WTC11 (cell line): ENCODE measurements at regions not wholly inside any gene's neighbourhood (a gene's known extent, or its start where the extent isn't known, plus 50 kb on each side); places are given as distances from the start of the nearest gene placed in this dataset.

Experiments
- ATAC-seq: fragments of 200-7000 bp; cut with Tn5 transposase; 2 replicates; pipeline ENCODE4 v1.10.0; 2021; ENCODE audit warnings: mild to moderate bottlenecking, moderate library complexity
- CTCF ChIA-PET: fragments of 300-600 bp; sonication (Branson Sonifier 250); formaldehyde crosslinking; loops from one replicate; lab custom pipeline; 2021; ENCODE audit warnings: antibody characterized with exemption; lab: Charles Lee
- POLR2A ChIA-PET: fragments of 350-600 bp; sonication (Branson Sonifier 250); formaldehyde crosslinking; loops from one replicate; lab custom pipeline; 2021; ENCODE audit warnings: antibody characterized with exemption; lab: Charles Lee
- DNase-seq: peaks from one replicate; pipeline ENCODE4 v3.0.0; 2021; ENCODE audit warnings: low spot score
- H3K27ac Mint-ChIP-seq: 2 replicates; pipeline ENCODE4 v1.8.0; 2021; ENCODE audit warnings: mixed read lengths
- H3K27me3 Mint-ChIP-seq: 2 replicates; pipeline ENCODE4 v1.8.0; 2021; ENCODE audit warnings: low read depth, mild to moderate bottlenecking, moderate library complexity, mixed read lengths
- H3K36me3 Mint-ChIP-seq: 2 replicates; pipeline ENCODE4 v1.8.0; 2021; ENCODE audit warnings: mixed read lengths
- H3K4me1 Mint-ChIP-seq: 2 replicates; pipeline ENCODE4 v1.8.0; 2022; ENCODE audit warnings: mixed read lengths
- H3K4me3 Mint-ChIP-seq: 2 replicates; pipeline ENCODE4 v1.8.0; 2021; ENCODE audit warnings: mild to moderate bottlenecking, moderate library complexity, mixed read lengths
- H3K9me3 Mint-ChIP-seq: 2 replicates; pipeline ENCODE4 v1.8.0; 2021; ENCODE audit warnings: mixed read lengths
- CREM ChIP-seq: sonication (generic); formaldehyde crosslinking; IDR thresholded peaks from 2 replicates; pipeline ENCODE4 v1.8.1; 2022; ENCODE audit warnings: mild to moderate bottlenecking, missing genetic modification reagents, moderate library complexity
- FOXP1 ChIP-seq: sonication (generic); formaldehyde crosslinking; IDR thresholded peaks from 2 replicates; pipeline ENCODE4 v1.8.0; 2022; ENCODE audit warnings: missing genetic modification reagents, mild to moderate bottlenecking, moderate library complexity, borderline replicate concordance
- GTF2I ChIP-seq: fragments of 250-450 bp; sonication (Bioruptor Pico); conservative IDR thresholded peaks from 2 replicates; pipeline ENCODE4 v1.4.0; 2021; ENCODE audit warnings: mild to moderate bottlenecking
- NR3C1 ChIP-seq: sonication (generic); formaldehyde crosslinking; conservative IDR thresholded peaks from 2 replicates; pipeline ENCODE4 v1.8.1; 2023; ENCODE audit warnings: low read depth, mild to moderate bottlenecking, missing genetic modification reagents
- PRRX2 ChIP-seq: fragments of 250-450 bp; sonication (Bioruptor Pico); IDR thresholded peaks from 2 replicates; pipeline ENCODE4 v1.8.0; 2021; ENCODE audit warnings: mild to moderate bottlenecking
- TEAD4 ChIP-seq: sonication (generic); formaldehyde crosslinking; IDR thresholded peaks from 2 replicates; pipeline ENCODE4 v1.8.0; 2022; ENCODE audit warnings: mild to moderate bottlenecking, missing genetic modification reagents
- ZBTB21 ChIP-seq: sonication (generic); formaldehyde crosslinking; IDR thresholded peaks from 2 replicates; pipeline ENCODE4 v1.8.1; 2023; ENCODE audit warnings: mild to moderate bottlenecking, missing genetic modification reagents, borderline replicate concordance
- ZNF263 ChIP-seq: sonication (generic); formaldehyde crosslinking; IDR thresholded peaks from 2 replicates; pipeline ENCODE4 v1.8.1; 2022; ENCODE audit warnings: low read depth, mild to moderate bottlenecking, moderate library complexity, missing genetic modification reagents
- TF ChIP-seq, protein P1 (sequence below): sonication (generic); formaldehyde crosslinking; IDR thresholded peaks from 2 replicates; pipeline ENCODE4 v1.8.1; 2022; ENCODE audit warnings: low read depth, missing genetic modification reagents, borderline replicate concordance
- TF ChIP-seq, protein P2 (sequence below): sonication (generic); formaldehyde crosslinking; IDR thresholded peaks from 2 replicates; pipeline ENCODE4 v1.8.1; 2022; ENCODE audit warnings: low read depth, mild to moderate bottlenecking, moderate library complexity, missing genetic modification reagents, borderline replicate concordance
- TF ChIP-seq, protein P3 (sequence below): sonication (generic); formaldehyde crosslinking; IDR thresholded peaks from 2 replicates; pipeline ENCODE4 v1.8.1; 2022; ENCODE audit warnings: mild to moderate bottlenecking, missing genetic modification reagents, moderate library complexity, borderline replicate concordance
- TF ChIP-seq, protein P4 (sequence below): sonication (generic); formaldehyde crosslinking; IDR thresholded peaks from 2 replicates; pipeline ENCODE4 v1.8.1; 2022; ENCODE audit warnings: mild to moderate bottlenecking, moderate library complexity, missing genetic modification reagents
- TF ChIP-seq, protein P5 (sequence below): sonication (generic); formaldehyde crosslinking; IDR thresholded peaks from 2 replicates; pipeline ENCODE4 v1.8.0; 2022; ENCODE audit warnings: missing genetic modification reagents
- TF ChIP-seq, protein P6 (sequence below): sonication (generic); formaldehyde crosslinking; IDR thresholded peaks from 2 replicates; pipeline ENCODE4 v1.8.0; 2022; ENCODE audit warnings: mild to moderate bottlenecking, missing genetic modification reagents
- TF ChIP-seq, protein P7 (sequence below): fragments of 250-450 bp; sonication (Bioruptor Pico); IDR thresholded peaks from 2 replicates; pipeline ENCODE4 v2.1.2; 2022; ENCODE audit warnings: mild to moderate bottlenecking, moderate library complexity

DNA sequence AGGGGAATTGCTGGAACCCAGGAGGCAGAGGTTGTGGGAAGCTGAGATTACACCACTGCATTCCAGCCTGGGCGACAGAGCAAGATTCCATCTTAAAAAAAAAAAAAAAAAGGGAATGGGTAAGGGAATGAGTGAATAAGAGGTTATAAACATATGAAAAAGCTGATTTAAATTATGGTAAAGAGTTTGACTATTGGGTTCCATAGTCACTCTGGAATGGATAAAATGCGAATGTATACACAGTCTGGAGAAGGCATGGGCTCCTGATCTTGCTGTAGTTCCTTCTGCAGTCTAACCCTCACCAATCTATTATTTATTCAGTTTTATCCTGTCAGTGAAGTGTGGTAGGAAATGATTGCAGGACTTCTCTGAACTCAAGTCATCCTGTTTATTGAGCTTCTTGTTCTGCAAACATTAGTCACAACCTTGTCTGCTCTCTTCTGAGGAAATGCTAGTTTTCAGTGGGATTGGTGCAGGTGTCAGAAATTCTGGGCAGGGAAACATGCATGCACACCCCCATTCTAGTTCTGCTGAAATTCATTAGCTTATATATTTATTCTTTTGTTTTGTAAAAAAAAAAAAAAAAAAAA, 190.9 kb upstream of the CFAP20DC start:
- Mint-ChIP-seq H3K4me1 (peaks cover 6% of the 10 kb centered on the region), H3K9me3 (peaks cover 15% of the 10 kb centered on the region), H3K4me3 (no peak overlapping the region), H3K27ac (no peak overlapping the region), H3K36me3 (no peaks in the 10 kb centered on the region), H3K27me3 (no peaks in the 10 kb centered on the region)
- no peak for DNase-seq
- CTCF ChIA-PET: no interaction called here
- POLR2A ChIA-PET: interaction anchor here (0.6 kb wide), 1 partner anchor 1236 kb away, joined by 3 read pairs; no protein-coding TSS in a partner anchor
- ATAC-seq: no peak
- TF ChIP-seq, protein P1, sequence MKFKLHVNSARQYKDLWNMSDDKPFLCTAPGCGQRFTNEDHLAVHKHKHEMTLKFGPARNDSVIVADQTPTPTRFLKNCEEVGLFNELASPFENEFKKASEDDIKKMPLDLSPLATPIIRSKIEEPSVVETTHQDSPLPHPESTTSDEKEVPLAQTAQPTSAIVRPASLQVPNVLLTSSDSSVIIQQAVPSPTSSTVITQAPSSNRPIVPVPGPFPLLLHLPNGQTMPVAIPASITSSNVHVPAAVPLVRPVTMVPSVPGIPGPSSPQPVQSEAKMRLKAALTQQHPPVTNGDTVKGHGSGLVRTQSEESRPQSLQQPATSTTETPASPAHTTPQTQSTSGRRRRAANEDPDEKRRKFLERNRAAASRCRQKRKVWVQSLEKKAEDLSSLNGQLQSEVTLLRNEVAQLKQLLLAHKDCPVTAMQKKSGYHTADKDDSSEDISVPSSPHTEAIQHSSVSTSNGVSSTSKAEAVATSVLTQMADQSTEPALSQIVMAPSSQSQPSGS (CRISPR knock-in tag): no peak
- TF ChIP-seq, protein P2, sequence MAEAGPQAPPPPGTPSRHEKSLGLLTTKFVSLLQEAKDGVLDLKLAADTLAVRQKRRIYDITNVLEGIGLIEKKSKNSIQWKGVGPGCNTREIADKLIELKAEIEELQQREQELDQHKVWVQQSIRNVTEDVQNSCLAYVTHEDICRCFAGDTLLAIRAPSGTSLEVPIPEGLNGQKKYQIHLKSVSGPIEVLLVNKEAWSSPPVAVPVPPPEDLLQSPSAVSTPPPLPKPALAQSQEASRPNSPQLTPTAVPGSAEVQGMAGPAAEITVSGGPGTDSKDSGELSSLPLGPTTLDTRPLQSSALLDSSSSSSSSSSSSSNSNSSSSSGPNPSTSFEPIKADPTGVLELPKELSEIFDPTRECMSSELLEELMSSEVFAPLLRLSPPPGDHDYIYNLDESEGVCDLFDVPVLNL (CRISPR knock-in tag): no peak
- TF ChIP-seq PRRX2 (CRISPR knock-in tag) (no peak), NR3C1 (CRISPR knock-in tag) (no peak), GTF2I (CRISPR knock-in tag) (no peak)
- TF ChIP-seq, protein P3, sequence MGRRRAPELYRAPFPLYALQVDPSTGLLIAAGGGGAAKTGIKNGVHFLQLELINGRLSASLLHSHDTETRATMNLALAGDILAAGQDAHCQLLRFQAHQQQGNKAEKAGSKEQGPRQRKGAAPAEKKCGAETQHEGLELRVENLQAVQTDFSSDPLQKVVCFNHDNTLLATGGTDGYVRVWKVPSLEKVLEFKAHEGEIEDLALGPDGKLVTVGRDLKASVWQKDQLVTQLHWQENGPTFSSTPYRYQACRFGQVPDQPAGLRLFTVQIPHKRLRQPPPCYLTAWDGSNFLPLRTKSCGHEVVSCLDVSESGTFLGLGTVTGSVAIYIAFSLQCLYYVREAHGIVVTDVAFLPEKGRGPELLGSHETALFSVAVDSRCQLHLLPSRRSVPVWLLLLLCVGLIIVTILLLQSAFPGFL (CRISPR knock-in tag): no peak
- TF ChIP-seq, protein P4, sequence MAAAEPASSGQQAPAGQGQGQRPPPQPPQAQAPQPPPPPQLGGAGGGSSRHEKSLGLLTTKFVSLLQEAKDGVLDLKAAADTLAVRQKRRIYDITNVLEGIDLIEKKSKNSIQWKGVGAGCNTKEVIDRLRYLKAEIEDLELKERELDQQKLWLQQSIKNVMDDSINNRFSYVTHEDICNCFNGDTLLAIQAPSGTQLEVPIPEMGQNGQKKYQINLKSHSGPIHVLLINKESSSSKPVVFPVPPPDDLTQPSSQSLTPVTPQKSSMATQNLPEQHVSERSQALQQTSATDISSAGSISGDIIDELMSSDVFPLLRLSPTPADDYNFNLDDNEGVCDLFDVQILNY (CRISPR knock-in tag): no peak
- TF ChIP-seq, protein P5, sequence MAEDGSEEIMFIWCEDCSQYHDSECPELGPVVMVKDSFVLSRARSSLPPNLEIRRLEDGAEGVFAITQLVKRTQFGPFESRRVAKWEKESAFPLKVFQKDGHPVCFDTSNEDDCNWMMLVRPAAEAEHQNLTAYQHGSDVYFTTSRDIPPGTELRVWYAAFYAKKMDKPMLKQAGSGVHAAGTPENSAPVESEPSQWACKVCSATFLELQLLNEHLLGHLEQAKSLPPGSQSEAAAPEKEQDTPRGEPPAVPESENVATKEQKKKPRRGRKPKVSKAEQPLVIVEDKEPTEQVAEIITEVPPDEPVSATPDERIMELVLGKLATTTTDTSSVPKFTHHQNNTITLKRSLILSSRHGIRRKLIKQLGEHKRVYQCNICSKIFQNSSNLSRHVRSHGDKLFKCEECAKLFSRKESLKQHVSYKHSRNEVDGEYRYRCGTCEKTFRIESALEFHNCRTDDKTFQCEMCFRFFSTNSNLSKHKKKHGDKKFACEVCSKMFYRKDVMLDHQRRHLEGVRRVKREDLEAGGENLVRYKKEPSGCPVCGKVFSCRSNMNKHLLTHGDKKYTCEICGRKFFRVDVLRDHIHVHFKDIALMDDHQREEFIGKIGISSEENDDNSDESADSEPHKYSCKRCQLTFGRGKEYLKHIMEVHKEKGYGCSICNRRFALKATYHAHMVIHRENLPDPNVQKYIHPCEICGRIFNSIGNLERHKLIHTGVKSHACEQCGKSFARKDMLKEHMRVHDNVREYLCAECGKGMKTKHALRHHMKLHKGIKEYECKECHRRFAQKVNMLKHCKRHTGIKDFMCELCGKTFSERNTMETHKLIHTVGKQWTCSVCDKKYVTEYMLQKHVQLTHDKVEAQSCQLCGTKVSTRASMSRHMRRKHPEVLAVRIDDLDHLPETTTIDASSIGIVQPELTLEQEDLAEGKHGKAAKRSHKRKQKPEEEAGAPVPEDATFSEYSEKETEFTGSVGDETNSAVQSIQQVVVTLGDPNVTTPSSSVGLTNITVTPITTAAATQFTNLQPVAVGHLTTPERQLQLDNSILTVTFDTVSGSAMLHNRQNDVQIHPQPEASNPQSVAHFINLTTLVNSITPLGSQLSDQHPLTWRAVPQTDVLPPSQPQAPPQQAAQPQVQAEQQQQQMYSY: no peak

DNA sequence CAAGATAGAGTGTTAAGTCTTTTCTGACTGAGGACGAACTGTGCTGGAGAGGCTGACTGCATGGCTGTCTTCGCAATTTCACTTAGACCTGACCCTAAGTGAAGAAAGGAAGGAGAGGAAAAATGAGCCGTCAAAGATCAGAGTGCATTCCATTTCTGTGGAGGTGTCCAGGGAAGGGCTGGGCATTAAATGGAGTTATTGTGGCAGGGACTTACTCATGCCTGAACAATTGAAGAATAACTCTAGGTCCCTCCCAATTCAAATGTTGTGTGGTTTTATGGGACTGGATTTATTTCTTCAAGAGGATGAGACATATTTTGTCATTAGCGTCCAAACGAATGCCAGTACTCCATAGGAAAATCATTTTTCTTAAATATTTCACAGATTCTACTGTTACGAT, 187.3 kb upstream of the CFAP20DC start:
- POLR2A ChIA-PET: no interaction called here
- no peak for DNase-seq
- no peak overlapping the region for H3K27ac Mint-ChIP-seq

More for the DNA sequence above, 187.3 kb upstream of the CFAP20DC start:
- no peaks in the 10 kb centered on the region for H3K36me3 Mint-ChIP-seq
- no peak overlapping the region for H3K4me3 Mint-ChIP-seq
- TF ChIP-seq ZBTB21 (CRISPR knock-in tag): no peak
- TF ChIP-seq ZNF263 (CRISPR knock-in tag): no peak
- TF ChIP-seq, protein P6, sequence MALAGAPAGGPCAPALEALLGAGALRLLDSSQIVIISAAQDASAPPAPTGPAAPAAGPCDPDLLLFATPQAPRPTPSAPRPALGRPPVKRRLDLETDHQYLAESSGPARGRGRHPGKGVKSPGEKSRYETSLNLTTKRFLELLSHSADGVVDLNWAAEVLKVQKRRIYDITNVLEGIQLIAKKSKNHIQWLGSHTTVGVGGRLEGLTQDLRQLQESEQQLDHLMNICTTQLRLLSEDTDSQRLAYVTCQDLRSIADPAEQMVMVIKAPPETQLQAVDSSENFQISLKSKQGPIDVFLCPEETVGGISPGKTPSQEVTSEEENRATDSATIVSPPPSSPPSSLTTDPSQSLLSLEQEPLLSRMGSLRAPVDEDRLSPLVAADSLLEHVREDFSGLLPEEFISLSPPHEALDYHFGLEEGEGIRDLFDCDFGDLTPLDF (CRISPR knock-in tag): no peak
- no peak for TF ChIP-seq CREM (CRISPR knock-in tag)
- no peak for TF ChIP-seq TEAD4 (CRISPR knock-in tag)
- TF ChIP-seq GTF2I (CRISPR knock-in tag): no peak
- TF ChIP-seq, protein P7, sequence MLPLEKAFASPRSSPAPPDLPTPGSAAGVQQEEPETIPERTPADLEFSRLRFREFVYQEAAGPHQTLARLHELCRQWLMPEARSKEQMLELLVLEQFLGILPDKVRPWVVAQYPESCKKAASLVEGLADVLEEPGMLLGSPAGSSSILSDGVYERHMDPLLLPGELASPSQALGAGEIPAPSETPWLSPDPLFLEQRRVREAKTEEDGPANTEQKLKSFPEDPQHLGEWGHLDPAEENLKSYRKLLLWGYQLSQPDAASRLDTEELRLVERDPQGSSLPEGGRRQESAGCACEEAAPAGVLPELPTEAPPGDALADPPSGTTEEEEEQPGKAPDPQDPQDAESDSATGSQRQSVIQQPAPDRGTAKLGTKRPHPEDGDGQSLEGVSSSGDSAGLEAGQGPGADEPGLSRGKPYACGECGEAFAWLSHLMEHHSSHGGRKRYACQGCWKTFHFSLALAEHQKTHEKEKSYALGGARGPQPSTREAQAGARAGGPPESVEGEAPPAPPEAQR (CRISPR knock-in tag): no peak
- no peak for TF ChIP-seq FOXP1
- CTCF ChIA-PET: no interaction called here
- H3K4me1 Mint-ChIP-seq: no peaks in the 10 kb centered on the region
- no peak for ATAC-seq
- H3K27me3 Mint-ChIP-seq: no peaks in the 10 kb centered on the region
- H3K9me3 Mint-ChIP-seq: peaks cover 25% of the 10 kb centered on the region
